NCI-H1417 treated with DMSO at 0.1 percent for 48 hours (cell line): ENCODE measurements at regions not wholly inside any gene's neighbourhood (a gene's known extent, or its start where the extent isn't known, plus 50 kb on each side); places are given as distances from the start of the nearest gene placed in this dataset.
"Not testable (repeated sequence)": the region's sequence is repeated elsewhere in the genome, so short reads cannot be mapped to it uniquely, and the experiment has no call there.

ENCODE experiments used
- DNase-seq: peaks from one replicate; lab custom pipeline; 2025; lab: John Stamatoyannopoulos, UW

DNA sequence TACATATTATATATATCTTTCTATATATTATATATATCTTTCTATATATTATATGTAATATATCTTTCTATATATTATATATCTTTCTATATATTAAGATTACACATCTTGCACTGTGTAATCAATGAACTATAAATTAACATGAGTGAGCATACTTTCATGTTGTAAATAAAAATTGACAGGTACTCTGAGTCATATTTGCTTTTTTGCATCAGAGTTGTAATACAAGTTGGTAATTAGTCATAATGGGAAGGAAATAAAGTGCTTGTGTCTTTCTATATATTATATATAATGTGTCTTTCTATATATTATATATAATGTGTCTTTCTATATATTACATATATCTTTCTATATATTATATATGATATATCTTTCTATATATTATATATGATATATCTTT lies 172.5 kb upstream of the MAGI2 start:
- not testable (repeated sequence) for DNase-seq

- DNase-seq: no peak
Observed at GRCh38 chr7:79624336-79624735, 170.9 kb upstream of the MAGI2 start.

- peak; percentile 32 for DNase-seq
Observed at GRCh38 chr7:79622781-79623180, 169.3 kb upstream of the MAGI2 start.

- no peak for DNase-seq
Observed at GRCh38 chr7:79620291-79620690, 166.8 kb upstream of the MAGI2 start.

GRCh38 chr7:79619216-79619615 lies 165.7 kb upstream of the MAGI2 start:
- no peak for DNase-seq

- DNase-seq: no peak
Observed at GRCh38 chr7:79615871-79616640, 162.6 kb upstream of the MAGI2 start.

DNA sequence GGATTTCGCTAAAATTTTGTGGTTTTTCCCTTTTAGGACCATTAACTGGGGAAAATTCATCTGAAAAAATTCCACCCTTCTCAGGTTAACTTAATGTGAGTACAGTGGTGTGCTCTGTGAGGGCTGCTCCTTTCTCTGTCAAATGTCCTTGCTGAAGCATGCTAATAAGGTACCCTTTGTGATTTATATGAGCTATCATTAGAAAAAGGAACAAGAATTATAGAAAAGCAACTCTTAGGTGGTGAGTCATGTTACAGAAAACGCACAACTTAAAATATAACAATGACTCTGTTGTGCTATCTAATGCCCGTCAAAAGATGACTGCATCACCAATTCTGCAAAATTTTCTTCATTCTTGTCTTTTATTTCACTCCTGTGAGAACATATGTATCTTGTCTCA lies 162.0 kb upstream of the MAGI2 start:
- DNase-seq: no peak

DNA sequence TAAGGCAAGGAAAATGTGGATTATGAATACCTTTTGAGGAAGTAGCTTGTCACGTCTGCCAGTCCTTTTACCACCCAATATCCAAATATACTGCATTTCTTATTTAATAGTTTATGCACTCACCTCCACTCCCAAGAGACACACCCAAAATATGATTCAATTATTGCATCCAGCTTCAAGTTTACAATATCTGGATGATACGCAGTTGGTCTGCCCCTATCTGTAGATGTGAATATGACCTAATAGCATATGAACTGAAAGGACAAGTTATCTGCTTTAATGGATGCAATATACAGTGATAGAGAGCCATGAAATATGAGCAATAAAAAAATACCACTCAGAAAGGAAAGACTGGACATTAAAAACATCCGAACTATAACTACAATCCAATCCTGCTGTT lies 159.4 kb upstream of the MAGI2 start:
- no peak for DNase-seq

DNA sequence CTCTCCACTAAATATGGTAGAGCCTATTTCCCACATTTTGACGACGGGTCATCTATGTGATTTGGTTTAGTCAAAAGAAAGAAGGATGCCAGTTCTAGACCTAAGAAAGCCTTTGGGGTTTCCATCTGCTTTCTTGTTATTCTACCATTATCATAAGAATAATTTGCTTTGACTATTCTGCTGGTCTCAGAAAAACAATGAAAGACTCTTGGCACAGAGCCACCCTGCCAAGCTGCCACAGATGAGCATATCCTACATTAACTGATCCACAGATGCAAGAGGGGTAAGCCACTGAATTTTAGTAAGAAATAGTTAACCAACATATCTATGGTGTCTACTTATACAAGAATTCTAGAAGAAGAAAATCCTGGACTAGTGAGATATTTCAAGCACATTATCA lies 158.6 kb upstream of the MAGI2 start:
- no peak for DNase-seq

DNA sequence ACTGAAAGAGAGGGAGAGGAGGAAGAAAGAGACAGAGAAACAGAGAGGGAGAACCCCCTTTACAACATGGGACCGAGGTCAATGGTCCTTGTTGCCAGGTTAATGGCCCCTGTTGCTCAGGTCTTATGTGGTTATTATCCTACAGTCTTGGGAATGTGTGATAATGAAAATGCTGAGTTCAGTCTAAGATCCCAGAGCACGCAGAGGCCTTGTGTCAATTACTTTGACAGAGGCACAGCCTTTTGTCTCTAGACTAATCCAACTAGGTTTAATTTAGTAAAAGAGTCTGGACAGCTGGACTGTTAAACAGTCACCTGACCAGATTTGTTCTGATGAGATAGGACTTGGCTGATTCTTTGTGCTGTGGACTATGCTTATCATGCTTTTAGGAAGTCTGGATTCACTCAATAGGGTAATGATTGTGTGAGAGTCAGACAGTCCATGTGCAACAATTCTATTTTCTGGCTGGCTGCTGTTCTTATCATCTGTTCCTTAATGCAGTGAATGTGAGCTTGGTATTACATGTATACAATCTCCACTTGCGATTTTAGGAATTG lies 157.4 kb upstream of the MAGI2 start:
- DNase-seq: no peak

DNA sequence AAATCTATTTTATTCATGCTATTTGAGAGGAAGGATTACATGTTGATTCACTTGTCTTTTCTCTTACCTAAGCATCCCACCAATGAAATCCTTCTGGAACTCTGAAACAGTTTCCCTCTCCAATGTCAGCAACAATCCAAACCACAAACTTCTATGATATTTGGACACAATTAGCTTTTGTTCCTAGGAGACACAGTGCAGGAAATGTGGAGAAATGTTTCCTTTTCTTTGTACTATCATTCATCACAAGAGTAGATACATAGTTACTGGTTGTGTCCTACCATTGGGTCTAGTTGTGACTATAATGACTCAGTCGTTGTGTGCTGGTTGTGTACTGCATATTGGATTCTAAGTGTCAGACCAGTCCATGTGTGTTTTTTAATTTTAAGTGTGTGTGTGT lies 156.8 kb upstream of the MAGI2 start:
- DNase-seq: no peak

DNA sequence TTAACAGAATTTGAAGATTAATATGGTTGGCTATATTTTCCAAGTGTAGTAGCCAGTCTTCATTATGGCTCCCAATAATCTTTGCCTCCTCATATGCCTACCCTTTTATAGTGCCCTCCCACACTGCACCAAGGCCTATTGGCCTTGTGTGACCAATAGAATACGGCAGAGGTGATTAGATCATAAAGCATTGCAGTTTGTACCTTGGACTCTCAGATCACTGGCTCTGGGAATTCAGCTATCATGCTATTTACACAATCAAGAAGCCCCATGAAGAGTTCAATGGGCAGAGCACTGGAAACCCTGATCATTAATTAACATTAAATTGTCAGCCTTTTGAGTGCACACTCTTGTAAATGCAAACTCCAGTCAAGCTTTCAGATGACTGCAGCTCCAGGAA lies 154.5 kb upstream of the MAGI2 start:
- DNase-seq: no peak

DNA sequence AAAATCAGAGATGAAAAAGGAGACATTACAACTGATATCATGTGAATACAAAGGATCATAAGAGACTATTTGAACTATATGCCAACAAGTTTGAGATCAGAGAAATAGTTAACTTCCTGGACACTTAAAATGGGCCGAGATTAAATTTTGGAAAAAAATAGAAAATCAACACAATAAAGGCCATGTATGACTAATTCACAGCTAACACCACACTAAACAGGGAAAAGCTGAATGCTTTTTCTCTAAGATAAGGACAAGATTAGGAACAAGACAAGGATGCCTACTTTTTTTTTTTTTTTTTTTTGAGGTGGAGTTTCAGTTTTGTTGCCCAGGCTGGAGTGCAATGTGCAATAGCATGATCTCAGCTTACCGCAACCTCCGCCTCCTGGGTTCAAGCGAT lies 151.4 kb upstream of the MAGI2 start:
- no peak for DNase-seq

DNA sequence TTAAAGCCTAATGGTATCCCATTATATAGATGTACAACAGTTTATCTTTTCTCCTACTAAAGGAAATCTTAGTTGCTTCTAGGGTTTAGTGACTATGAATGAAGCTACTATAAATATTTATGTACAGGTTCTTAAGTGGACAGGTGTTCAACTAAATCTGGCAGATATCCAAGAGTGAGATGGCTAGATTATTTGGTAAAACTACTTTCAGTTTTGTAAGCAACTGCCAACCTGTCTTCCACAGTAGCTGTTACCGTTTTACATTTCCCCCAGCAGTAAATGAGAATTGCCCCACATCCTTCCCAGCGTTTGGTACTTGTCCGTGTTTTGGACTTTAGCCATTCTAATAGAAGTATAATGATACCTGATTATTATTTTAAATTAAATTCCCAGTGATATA lies 144.9 kb upstream of the MAGI2 start:
- peak; percentile 72 for DNase-seq

- DNase-seq: not testable (repeated sequence)
Observed at GRCh38 chr7:79594671-79595070, 141.2 kb upstream of the MAGI2 start.

- no peak for DNase-seq
Observed at GRCh38 chr7:79593866-79594301, 140.4 kb upstream of the MAGI2 start.

DNA sequence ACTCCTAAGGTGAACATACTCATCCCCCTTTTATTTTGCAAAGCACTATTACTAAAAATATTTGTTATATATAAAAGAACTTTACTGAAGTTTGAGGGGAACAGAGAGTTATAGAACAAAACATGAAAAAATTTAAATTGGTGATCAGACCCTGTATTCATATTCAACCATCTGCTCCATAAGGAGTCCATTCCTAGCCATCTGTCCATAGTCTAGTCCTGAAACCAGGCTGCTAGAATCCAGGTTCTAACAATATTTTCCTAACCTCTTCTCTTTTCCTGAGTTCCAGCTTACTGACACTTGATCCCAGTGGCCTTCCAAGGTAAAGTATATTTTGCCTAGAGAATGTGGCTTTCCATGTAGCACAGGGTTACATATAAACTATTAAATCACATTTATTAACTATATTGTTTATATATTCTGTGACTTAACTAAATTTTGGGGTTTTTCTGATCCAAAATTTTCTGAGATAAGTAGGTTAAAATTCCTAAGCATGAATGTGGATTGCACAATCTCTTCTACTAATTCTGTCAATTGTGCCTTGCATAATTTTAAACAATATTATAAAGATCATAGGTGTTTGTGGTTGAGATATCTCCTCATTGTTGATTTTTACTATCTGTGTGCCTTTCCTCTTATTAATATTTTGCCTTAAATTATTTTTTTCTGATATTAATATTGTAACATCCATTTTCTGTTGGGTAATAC lies 137.6 kb upstream of the MAGI2 start:
- DNase-seq: no peak

- no peak for DNase-seq
Observed at GRCh38 chr7:79590391-79590790, 136.9 kb upstream of the MAGI2 start.

GRCh38 chr7:79570903-79571302 lies 117.4 kb upstream of the MAGI2 start:
- no peak for DNase-seq

GRCh38 chr7:79563821-79564522 lies 110.5 kb upstream of the MAGI2 start:
- DNase-seq: no peak

GRCh38 chr7:79555571-79555970 lies 102.1 kb upstream of the MAGI2 start:
- DNase-seq: no peak

DNA sequence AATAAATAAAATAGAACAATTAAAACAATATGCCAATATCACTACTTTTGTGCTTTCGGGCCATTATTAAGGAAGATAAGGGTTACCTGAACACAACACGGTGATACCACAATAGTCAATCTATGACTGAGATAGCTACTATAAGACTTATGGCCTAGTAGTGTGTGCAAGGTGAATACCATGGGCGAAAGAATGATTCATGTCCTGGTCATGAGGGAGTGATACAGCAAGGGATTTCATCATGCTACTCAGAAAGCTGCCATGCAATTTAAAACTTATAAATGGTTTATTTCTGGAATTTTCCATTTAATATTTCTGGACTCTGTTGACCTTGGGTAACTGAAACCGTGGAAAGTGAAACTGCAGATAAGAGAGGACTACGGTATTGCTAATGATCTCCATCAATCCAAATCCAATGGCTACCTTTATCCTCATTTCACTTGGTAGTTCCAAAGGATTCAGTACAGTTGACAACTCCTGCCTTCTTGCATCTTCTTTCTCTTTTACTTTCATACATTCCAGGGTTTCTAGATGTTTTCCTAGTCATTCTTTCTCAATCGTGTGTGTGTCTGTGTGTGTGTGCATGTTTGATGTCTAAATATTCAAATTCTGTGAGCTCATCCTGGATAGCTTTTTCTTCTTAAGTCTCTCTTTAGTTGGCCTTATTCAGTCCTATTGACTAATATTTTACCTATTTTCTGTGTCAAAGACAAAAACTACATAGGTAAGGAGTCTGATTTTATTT lies 100.5 kb upstream of the MAGI2 start:
- DNase-seq: no peak
